Left ventricle myocardium inferior (tissue), 1 donor: ENCODE measurements at regions not wholly inside any gene's neighbourhood (a gene's known extent, or its start where the extent isn't known, plus 50 kb on each side); places are given as distances from the start of the nearest gene placed in this dataset.
"Not testable (repeated sequence)": the region's sequence is repeated elsewhere in the genome, so short reads cannot be mapped to it uniquely, and the experiment has no call there.

Experiments
- DNase-seq: peaks from one replicate; pipeline ENCODE4 v3.0.0-alpha.2; 2020
- H3K27ac ChIP-seq: fragments of 200-600 bp; replicated peaks from 2 replicates; pipeline ENCODE4 v1.8.0; 2021
- H3K27me3 ChIP-seq: fragments of 200-600 bp; 2 replicates; pipeline ENCODE4 v1.8.0; 2021; ENCODE audit warnings: low read depth
- H3K36me3 ChIP-seq: fragments of 200-600 bp; 2 replicates; pipeline ENCODE4 v1.8.0; 2021
- H3K4me1 ChIP-seq: fragments of 200-600 bp; 2 replicates; pipeline ENCODE4 v1.8.0; 2021
- H3K4me3 ChIP-seq: fragments of 200-600 bp; 2 replicates; pipeline ENCODE4 v1.8.0; 2021; ENCODE audit warnings: mild to moderate bottlenecking, moderate library complexity
- H3K9me3 ChIP-seq: fragments of 200-600 bp; replicated peaks from 2 replicates; pipeline ENCODE4 v1.8.0; 2021
- CTCF ChIP-seq: fragments of 200-600 bp; IDR thresholded peaks from 2 replicates; pipeline ENCODE4 v1.8.0; 2021; ENCODE audit warnings: antibody characterized with exemption, mild to moderate bottlenecking, borderline replicate concordance
- intact Hi-C: fragments of 100-400 bp; cut with micrococcal nuclease; formaldehyde crosslinking; loops from one replicate; pipeline ENCODE4 v1.11.0; 2022
- donor health status: DM: no; HTN: yes; CAD: no; lungs with severe emphysema.

- no peak overlapping the region for H3K4me3 ChIP-seq
- peaks cover 54% of the 10 kb centered on the region for H3K9me3 ChIP-seq
- TF ChIP-seq CTCF = no peak
- no peak for DNase-seq
- H3K27me3 ChIP-seq = no peaks in the 10 kb centered on the region
- H3K4me1 ChIP-seq = peaks cover 19% of the 10 kb centered on the region
- peaks cover 8% of the 10 kb centered on the region for H3K36me3 ChIP-seq
- intact Hi-C loops = no loop called here
- no peak overlapping the region for H3K27ac ChIP-seq
Measured at GRCh38 chr6:144675231-144675861, 390.2 kb downstream of the UTRN start.

GRCh38 chr6:144676310-144676709 is 391.2 kb downstream of the UTRN start:
- H3K27ac ChIP-seq, H3K4me3 ChIP-seq, intact Hi-C loops, DNase-seq, H3K27me3 ChIP-seq: not testable (repeated sequence)
- peaks cover 22% of the 10 kb centered on the region for H3K4me1 ChIP-seq
- peaks cover 44% of the 10 kb centered on the region for H3K9me3 ChIP-seq
- H3K36me3 ChIP-seq = peaks cover 15% of the 10 kb centered on the region

- H3K4me1 ChIP-seq = peaks cover 27% of the 10 kb centered on the region
- H3K27me3 ChIP-seq, H3K27ac ChIP-seq, intact Hi-C loops, DNase-seq, H3K4me3 ChIP-seq: not testable (repeated sequence)
- H3K9me3 ChIP-seq = peaks cover 35% of the 10 kb centered on the region
- H3K36me3 ChIP-seq = peaks cover 15% of the 10 kb centered on the region
Measured at GRCh38 chr6:144677263-144677662, 392.1 kb downstream of the UTRN start.

GRCh38 chr6:144678844-144679243 is 393.7 kb downstream of the UTRN start:
- no peak for DNase-seq
- peak overlapping the region; percentile 14 for H3K27ac ChIP-seq

GRCh38 chr6:144681334-144681733 is 396.2 kb downstream of the UTRN start:
- H3K27me3 ChIP-seq = no peaks in the 10 kb centered on the region
- no peak overlapping the region for H3K4me3 ChIP-seq
- peaks cover 12% of the 10 kb centered on the region for H3K9me3 ChIP-seq
- DNase-seq = no peak
- H3K36me3 ChIP-seq = peaks cover 23% of the 10 kb centered on the region
- TF ChIP-seq CTCF = no peak
- H3K27ac ChIP-seq = no peak overlapping the region
- H3K4me1 ChIP-seq = peaks cover 27% of the 10 kb centered on the region
- intact Hi-C loops = no loop called here

More at GRCh38 chr6:144678844-144679243, 393.7 kb downstream of the UTRN start:
- Histone ChIP-seq H3K27me3 (no peaks in the 10 kb centered on the region), H3K9me3 (peaks cover 19% of the 10 kb centered on the region), H3K4me1 (peaks cover 27% of the 10 kb centered on the region), H3K36me3 (peaks cover 17% of the 10 kb centered on the region), H3K4me3 (no peak overlapping the region)
- no peak for TF ChIP-seq CTCF
- intact Hi-C loops = no loop called here

- intact Hi-C loops = no loop called here
- no peaks in the 10 kb centered on the region for H3K27me3 ChIP-seq
- peaks cover 29% of the 10 kb centered on the region for H3K36me3 ChIP-seq
- TF ChIP-seq CTCF = no peak
- no peak overlapping the region for H3K27ac ChIP-seq
- H3K9me3 ChIP-seq = peaks cover 22% of the 10 kb centered on the region
- H3K4me3 ChIP-seq = no peak overlapping the region
- H3K4me1 ChIP-seq = peaks cover 25% of the 10 kb centered on the region
- DNase-seq = no peak
Measured at GRCh38 chr6:144683216-144684070, 398.3 kb downstream of the UTRN start.
